ENCODE measurements at regions not wholly inside any gene's neighbourhood (a gene's known extent, or its start where the extent isn't known, plus 50 kb on each side); places are given as distances from the start of the nearest gene placed in this dataset.
A peak's percentile ranks its signal among the peaks of the same experiment; 100 is the strongest.

DNA sequence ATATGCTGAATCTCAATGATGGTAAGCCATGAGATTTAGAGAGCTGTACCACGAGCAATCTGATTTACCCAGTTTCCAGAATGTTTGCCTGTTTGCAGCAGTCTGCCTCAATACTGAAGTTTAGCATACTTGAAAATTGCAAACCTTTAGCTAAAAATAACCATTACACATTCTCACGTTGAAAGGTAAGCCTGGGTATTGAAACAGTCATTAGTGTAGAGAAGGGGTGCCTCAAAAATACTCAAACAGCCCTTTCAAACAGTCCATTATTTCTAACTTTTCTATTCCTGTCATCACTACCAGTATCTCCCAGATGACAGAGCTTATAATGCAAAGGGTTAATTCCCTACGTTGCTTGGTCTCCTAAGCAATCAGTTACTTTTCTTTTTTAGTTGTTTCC is 111.8 kb upstream of the MBNL1 start:
- DNase-seq = no peak

DNA sequence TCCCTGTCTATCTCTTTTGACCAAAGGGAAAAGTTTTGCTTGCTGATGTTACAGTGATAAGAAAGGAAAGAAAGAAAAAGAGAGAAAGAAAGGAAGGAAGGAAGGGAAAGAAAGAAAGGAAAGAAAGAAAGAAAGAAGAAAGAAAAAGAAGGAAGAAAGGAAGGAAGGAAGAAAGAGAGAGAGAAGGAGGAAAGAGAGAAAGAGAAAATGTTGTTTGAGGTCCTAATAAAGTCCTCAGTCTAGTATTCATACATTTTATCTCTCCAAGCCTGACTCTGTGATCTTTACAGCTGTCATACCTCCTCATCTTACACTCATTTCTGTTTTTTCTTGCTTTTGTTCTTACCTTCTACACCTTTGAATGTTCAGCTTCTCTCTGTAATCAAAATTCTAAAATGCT is 111.4 kb upstream of the MBNL1 start:
- no peak for DNase-seq

DNA sequence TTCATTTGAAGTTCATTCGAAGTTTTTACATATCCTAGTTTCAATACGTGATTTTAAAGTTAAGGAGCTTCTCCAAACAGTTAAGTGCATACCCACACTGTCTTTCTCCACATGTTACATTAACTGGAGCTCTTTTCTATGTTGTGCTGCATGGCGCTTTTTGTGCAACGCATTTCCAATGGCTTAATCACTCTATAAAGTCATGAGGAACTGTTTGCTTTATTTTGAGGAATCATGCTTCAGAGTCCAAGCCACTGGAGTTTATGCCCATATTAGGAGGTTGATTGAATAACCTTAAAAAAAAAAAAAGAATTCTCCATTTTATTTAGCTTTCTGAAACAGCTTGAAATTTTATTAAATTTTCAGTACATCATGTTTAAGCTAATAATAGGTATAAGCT is 109.4 kb upstream of the MBNL1 start:
- no peak for DNase-seq

DNA sequence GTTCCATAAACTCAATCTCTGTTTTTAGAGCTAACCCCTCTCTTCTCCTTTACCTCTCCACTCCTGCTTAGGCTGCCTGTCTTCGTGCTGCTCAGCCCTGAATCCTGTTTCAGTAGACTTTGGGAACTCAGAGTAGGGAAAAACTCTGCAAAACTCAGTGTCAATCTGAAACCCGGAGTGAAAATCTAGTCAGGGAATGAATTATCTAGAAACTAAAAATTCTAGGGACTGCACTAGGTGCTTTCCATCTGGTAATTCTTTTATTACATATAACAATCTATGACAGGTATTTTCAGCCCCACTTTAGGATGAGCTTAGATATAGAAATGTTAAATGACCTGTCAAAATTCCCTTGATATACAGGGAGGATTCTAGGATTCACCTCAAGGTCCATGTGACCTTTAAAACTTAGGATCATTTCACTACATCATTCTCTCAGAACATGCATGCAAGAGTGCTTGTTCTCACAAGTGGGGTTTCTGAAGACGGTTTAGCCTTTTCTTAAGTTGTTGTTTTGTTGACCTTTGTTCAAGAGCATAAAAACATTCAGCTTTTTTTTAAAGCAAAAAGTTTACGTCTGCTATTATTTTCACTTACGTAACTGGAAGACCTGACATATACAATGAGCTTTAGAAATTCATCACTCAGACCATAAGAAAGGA is 108.2 kb upstream of the MBNL1 start:
- no peak for DNase-seq

DNA sequence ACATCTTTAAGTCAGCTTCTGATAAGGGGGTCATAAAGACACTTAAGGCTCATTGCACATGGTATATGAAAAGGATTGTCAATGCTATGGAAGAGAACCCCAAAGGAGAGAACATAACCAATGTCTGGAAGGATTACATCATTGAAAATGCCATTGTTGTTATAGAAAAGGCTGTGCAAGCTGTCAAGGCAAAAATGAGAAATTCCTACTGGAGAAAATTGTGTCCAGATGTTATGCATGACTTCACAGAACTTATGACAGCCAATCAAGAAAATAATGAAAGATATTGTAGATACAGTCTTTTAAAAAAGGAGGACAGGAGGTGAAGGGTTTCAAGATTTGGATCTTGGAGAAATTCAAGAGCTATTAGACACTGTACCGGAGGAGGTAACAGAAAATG is 96.3 kb upstream of the MBNL1 start:
- DNase-seq = no peak

DNA sequence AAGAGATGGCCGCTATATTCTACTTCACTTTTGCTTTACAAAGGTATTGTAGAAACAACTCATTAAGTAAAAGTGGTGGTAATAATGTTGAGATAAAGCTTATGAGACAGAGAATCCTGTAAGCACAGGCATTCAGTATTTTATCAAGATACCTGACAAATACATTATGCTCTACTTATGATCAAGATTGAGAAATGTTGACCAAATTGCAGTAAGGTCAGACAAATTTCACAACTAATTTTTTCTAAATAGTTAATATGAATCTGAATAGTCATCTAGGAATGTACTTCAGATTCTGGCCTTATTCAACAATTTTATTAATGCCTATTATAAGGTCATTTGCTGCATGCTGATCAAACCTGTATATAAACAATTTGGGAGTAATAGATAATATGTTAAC is 95.1 kb upstream of the MBNL1 start:
- no peak for DNase-seq

DNA sequence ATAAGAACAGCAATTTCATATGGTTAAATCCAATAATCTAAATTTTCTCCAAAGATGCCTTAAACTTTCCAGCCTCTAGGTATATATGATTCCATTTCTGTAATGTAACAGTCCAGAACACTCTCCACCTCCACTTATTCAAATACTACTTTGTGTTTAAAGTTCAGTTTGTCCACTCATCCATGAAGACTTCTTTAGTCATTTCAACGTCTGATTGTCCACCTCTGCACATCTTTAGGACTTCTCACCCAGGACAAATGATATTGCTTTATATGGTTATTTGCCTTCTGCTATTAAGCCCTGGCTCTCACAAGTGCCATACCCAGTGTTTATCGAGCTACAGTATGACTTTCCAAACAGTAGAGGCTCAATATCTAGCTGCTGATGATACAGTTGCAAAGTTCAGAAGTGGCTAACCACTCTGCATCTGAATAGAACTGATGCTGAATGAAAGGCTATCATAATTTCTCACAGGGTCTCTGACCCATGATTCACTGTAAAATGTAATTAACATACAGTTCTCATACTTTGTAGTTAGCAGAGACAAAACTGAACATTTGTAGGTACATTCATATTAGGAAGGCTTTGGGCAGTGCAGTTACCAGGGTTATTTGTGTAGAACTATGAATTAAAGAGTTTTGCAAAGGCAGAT is 93.7 kb upstream of the MBNL1 start:
- no peak for DNase-seq

DNA sequence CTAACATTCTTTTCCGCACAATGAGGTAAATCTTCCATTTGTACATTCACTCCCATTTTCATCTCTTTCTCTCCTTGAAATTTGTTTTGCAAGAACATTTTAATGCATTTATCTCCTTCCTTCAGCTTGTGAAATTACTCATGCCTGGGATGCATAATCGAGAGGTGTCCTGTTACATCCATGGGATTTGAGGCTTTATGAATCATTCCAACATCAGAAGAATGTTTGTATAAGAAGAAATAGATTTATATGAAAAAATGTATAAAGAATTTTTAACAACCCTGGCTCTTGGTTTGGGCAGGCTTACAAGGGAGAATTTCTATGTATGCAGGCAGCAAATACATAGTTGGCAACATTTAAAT is 93.2 kb upstream of the MBNL1 start:
- no peak for DNase-seq

DNA sequence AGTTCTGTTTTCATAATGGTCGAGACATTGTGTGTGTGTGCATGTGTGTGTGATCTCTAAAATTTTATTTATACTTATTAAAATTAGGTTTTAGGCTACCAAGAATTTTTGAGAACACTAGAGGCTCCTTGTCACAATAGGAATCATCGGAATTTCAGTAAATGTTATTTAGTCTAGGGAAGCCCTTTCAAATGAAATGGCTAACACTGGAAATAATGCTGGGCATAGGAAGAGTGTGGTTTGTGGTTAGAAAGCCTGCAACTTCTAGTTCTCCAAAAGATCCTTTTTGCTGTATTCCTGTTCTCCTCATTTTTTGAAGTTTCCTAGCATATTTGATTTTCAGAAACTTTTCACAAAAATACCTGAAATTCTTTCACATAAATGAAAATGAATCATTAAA is 92.5 kb upstream of the MBNL1 start:
- no peak for DNase-seq

DNA sequence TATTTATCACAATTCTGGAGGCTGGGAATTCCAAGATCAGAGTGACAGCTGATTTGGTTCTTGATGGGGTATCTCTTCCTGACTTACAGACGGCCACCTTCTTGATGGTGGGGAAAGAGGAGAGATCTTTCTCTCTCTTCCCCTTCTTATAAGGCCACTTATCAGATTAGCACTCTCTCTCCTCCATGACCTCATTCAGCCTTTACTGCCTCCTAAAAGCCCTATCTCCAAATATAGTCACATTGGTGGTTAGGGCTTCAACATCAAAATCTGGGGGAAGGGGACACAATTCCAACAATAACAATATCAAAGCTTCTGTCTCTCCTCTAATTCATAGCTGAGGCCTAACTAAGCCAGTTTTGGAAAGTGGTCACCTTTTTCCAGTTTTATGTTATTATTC is 91.7 kb upstream of the MBNL1 start:
- no peak for DNase-seq

DNA sequence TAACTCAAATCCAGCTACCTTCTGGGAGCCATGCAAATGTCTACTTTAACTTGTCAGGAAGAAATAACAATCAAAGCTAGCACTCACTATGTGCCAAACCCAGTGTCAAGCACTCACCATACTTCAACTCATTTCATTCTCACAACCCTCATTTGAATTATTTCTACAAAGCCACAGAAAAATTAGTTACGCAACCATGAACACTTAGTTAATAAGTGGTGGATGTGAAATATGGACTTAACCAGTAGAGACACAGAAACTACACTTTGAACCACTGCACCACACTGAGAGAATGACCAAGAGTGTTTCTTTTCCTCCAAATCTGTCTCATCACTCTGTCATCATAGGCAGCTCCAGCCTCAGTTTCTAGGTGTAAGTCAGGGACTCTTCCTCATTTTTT is 91.0 kb upstream of the MBNL1 start:
- no peak for DNase-seq

DNA sequence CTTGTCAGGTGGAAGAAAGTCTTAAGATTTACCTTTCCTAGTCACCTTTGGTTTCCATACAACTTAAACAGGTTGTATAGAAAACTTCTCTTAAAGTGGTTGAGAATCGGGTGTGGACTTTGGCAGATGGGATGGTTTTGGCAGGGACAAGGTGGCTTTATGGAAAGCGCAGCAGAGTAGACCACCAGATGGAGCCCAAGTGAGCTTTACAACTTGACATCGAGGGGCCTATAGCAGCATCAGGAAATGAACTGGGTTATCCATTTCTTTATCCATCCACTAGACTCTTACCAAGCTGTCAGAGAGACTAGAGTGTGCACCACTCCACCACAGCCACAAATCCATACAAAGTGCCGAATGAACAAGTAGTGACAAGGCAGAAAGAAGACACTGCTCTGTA is 85.3 kb upstream of the MBNL1 start:
- peak; percentile 51 for DNase-seq

DNA sequence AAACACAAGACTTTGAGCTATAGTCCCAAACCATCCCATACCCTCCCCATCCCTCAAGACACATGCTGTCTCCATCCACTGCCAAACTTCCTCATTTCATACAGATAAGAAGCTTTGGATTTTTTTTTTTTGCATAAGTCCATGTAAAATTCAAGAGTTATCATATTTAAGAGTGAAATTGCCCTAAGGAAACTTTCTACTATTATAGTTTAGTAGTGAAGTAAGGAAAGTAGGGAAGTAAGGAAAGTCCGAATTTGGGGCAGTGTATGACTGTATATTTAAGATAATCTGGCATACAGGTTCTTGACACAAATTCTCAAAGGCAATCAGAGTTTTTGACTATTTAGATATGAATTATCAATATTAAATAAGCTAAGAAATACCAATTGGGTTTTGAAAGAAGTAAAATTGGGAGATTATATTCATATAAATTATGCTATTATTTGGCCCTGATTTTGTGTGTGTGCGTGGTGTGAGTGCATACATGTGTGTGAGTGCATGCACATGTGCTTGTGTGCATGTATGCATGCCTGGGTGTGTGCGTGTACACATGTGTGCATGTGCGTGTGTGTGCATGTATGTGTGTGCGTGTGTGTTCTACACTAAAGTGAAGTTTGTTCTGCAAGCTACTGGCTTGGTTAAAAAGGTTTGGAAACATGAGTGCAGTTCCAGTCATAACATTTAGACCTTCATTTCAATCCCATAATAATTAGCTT is 83.6 kb upstream of the MBNL1 start:
- DNase-seq = no peak

DNA sequence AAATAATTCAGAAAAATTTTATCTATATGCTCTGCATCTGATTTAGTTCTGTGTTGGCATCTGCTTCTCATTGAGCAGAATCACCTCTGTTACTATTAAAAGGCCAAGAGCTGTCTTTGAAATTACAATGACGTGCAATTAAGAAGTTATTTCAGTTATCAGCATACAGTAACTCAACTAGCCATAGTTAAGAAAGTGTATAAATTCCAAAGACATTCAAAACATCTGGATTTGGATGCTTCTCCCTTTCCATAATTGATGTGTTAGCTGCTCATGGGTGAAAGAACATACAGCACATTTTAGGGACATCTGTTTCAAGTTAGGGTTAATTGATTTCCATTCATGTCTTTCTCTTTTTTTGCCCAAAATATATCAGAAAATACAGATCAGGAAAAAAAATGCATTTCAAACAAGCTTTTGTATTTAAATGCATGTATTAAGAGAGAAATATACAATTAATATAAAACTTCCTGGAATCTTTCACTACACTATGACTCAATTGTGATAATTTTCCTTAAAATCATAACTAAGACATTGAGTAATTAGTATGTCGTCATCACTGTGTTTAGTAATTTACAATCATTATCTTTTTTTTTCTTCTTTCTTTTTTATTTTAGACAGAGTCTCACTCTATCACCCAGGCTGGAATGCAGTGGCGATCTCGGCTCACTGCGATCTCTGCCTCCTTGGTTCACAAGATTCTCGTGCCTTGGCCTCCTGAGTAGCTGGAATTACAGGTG is 82.7 kb upstream of the MBNL1 start:
- DNase-seq = no peak

DNA sequence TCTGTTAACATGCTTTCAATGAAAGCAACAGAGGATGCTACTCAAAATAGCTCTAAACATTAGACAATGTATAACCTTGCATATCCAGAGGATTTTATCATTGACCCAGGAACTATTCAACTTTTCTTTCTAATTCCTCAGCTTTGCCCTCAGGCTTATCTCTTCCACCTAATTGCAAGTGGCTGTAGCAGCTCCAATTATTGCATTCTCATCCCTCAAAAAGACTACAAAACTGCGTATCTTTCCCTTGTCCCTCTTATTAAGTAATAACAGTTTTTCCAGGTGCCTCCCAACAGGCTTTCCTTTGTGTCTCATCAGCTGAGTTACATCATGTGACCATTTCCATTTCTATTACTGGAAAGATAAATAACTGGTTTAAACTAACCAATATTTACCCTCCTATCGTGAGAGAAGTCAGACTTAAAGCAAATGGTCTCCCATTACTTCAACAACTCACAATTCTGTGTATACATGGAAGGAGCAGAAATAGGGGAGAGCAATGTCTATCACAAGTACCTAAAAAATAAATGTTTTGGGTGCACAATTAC is 78.0 kb upstream of the MBNL1 start:
- DNase-seq = no peak

DNA sequence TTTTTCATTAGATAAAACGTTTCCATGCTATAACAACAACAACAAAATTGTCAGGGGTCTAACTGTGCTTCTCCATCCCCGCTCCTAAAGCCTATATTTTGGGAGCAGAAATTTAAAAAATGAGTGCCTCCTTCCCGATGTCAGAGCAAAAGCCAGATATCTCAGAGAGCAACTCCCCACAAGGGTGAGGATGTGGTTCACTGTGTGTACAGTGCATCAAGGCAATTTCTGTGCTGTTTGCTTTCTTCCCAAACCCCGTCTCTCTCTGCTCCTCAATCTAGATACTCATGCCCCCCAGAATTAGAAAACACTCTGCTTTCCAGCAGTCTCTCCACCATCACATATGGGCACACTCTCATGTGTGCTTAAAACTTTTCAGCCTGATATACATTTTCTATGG is 76.7 kb upstream of the MBNL1 start:
- DNase-seq = no peak

DNA sequence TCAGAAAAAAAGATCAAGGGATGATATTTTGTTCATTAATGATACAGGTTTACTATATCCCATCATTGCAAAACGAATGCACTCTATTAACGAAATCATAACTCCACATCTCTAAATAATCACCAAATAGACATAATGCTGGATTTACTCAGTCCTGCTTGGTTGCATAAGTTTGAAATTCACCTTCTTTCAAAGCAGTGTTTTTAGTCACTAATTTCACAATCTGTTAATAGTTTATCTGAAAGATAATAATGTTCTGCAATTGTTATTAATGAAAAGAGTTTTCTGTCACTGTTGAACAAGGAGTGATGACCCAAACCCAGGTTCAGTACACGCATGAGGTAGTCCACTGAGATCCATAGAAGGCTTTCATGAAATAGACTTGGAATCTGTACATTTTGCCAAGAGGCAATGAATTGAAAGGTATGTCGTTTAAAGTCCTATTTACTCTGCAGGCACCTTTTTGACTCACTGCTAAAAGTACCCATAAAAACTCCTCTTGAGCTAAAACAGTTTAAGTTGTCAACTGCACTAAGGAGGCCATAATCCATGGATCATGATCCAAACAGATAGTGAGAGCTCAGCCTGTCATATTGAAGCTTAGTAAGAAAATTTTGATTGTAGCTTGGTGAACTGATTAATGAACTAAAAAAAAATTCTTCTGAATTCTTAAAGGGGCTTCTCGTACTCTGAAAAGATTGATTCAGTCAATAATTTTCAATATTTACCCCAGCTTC is 75.6 kb upstream of the MBNL1 start:
- no peak for DNase-seq

DNA sequence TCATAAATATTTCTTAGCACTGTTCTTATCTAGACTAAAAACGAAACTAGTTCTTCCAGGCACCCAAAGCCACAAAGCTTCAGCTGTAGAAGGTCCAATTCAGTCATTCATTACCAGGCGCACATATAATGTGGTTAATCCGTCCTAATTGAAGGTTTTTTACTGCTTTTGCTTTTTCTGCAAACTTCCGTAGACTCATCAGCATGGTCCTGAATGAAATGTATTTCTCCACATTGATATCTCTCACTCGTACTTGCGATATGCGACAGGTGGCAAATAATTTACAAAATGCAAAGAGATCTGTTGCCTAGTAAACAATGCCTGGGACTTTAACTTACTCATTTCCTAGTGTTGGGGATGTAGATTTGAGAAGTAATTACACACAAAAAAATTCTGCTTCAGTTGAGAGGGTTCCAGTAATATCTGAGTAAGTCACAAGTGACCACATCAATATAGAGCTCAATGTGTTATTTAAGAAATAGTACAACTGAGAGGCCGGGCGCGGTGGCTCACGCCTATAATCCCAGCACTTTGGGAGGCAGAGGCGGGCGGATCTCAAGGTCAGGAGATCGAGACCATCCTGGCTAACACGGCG is 75.0 kb upstream of the MBNL1 start:
- DNase-seq = no peak

DNA sequence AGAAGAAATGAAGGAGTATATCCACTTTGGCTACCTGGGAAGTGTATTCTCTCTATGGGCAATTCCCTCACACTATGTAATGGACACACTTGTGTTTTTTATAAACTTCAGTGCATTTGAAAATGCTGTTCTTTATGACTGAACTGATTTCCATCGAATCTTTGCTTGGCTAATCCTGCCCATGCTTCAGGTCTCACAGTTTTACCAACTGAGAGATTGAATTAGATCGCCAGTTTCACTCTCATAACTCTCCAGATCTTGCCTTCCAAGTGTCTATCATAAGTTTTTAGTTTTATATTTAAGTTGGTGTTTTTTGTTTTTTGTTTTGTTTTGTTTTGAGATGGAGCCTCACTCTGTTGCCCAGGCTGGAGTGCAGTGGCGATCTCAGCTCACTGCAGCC is 73.5 kb upstream of the MBNL1 start:
- no peak for DNase-seq

DNA sequence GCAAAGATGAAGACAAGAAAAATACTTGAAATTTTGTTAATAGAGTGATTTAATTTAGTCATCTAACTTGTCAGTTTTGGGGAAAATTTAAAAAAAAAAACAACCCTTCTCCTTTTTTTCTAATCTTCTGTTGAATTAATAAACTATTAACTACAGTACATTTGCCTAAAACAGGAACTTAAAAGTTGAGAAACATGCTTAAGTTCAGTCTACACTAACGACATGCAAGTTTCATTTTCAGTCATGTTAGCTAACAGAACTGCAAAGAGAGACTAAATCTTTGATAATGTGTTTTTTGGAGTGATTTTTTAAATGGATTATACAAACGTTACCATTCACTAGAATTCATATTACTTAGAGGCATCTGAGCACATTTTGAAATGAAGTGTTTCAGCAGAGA is 71.9 kb upstream of the MBNL1 start:
- peak; percentile 22 for DNase-seq

DNA sequence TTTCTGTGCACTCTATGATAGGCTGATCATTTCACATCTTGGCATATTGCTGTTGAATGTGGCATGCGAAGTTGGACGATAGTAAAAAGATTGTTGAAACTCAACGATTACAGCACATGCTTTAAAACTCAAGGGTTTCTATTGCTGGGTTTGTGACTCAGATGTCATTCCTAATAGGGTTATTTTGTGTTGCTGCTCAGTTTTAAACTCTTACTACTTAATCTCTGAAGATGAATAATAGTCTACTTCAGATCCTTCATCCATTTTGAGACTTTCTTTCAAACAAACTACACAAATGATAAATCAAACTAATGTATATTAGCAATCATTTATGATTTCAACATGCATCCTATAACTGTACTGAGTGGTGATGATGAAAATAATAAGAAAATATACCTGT is 71.3 kb upstream of the MBNL1 start:
- DNase-seq = no peak

DNA sequence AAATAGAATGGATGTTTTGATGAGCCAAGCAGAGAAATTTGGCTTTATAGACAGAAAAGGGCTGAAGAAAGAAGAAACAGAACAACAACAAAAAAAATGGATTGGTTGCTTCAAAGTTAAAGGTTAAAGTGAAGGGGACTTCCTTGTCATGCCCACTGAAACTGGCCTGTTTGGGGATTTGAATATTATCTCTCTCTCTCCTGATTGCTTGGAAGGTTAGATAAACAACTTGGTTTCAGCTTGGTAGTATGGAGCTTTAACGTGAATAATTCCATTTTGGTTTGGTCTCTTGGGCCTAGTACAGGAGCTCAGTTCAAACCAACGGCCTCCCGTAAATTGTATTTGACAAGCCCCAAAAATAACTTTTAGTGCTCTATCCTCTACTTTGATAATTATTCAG is 70.8 kb upstream of the MBNL1 start:
- DNase-seq = no peak

Measured in midbrain (tissue), 1 donor.